IPS-18c (cell line): ENCODE measurements at regions not wholly inside any gene's neighbourhood (a gene's known extent, or its start where the extent isn't known, plus 50 kb on each side); places are given as distances from the start of the nearest gene placed in this dataset.

Source experiments
- H3K4me3 ChIP-seq: 2 replicates; pipeline ENCODE4 v1.7.0; 2013; ENCODE audit warnings: low read depth, mild to moderate bottlenecking, low read length, moderate library complexity; ENCODE audit not compliant: insufficient read depth
- H3K9me3 ChIP-seq: one replicate; pipeline ENCODE4 v1.6.1; 2013; ENCODE audit warnings: mild to moderate bottlenecking, low read length, moderate library complexity; ENCODE audit not compliant: control insufficient read depth, insufficient read depth

DNA sequence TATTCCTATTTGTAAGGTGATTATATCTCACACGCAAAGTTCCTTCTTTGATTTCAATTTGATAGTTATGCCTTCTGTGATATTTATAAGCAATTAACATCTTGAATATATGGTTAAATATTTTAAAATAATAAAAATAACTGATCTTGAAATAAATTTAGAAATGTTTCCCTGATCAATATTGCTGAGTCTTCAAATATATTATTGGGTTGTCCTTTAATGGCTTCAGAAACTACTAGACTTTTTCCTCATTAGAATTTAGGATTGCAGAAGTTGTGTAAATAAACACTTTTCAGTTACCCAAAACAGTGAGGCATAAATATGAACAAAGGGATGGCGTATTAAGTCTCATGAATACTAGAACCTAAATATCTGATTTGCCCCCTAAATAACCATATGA is 252.3 kb upstream of the PRR20A start:
- no peak overlapping the region for H3K4me3 ChIP-seq
- H3K9me3 ChIP-seq: no peaks in the 10 kb centered on the region

DNA sequence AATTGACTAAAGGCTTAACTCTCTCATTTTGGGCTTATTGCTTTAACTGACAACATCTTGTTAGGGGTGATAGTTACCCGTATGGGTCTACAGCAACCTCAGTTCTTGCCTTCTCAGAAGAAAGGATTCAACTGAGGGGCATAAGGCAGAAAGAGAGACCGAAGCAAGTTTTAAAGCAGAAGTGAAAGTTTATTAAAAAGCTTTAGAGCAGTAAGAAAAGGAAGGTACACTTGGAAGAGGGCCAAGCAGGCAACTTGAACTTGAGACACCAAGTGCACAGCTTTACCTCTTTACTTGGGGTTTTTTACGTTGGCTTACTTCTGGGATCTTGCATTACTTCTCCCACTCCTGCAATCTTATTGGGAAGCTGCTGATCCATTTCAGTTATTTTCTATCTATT is 246.9 kb upstream of the PRR20A start:
- Histone ChIP-seq H3K4me3 (no peak overlapping the region), H3K9me3 (no peaks in the 10 kb centered on the region)

DNA sequence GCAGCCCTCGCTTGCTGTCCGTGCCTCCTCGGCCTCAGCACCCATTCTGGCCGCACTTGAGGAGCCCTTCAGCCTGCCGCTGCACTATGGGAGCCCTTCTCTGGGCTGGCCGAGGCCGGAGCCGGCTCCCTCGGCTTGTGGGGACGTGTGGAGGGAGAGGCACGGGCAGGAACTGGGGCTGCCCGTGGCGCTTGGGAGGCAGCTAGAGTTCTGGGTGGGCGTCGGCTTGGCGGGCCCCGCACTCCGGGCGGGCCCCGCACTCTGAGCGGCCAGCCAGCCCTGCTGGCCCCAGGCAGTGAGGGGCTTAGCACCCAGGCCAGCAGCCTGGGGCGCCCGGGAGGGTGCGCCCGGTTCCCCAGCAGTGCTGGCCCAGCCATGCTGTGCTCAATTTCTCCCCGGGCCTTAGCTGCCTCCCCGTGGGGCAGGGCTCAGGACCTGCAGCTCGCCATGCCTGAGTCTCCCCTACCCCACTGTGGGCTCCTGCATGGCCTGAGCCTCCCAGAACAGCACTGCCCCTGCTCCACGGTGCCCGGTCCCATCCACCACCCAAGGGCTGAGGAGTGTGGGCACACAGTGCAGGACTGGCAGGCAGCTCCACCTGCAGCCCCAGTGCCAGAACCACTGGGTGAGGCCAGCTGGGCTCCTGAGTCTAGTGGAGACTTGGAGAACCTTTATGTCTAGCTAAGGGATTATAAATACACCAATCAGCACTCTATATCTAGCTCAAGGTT is 240.0 kb upstream of the PRR20A start:
- no peaks in the 10 kb centered on the region for H3K9me3 ChIP-seq
- H3K4me3 ChIP-seq: no peak overlapping the region

DNA sequence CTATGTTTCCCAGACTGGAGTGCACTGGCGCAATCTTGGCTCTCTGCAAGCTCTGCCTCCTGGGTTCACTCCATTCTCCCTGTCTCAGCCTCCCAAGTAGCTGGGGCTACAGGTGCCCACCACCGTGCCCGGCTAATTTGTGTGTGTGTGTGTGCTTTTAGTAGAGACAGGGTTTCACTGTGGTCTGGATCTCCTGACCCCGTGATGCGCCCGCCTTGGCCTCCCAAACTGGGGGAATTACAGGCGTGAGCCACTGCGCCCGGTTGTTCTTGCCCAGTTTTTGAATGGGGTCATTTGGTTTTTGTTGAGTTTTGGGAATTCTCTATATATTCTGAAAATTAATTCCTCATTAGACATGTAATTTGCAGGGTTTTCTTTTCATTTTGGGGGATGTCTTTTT is 238.4 kb upstream of the PRR20A start:
- Histone ChIP-seq H3K4me3 (no peak overlapping the region), H3K9me3 (no peaks in the 10 kb centered on the region)

DNA sequence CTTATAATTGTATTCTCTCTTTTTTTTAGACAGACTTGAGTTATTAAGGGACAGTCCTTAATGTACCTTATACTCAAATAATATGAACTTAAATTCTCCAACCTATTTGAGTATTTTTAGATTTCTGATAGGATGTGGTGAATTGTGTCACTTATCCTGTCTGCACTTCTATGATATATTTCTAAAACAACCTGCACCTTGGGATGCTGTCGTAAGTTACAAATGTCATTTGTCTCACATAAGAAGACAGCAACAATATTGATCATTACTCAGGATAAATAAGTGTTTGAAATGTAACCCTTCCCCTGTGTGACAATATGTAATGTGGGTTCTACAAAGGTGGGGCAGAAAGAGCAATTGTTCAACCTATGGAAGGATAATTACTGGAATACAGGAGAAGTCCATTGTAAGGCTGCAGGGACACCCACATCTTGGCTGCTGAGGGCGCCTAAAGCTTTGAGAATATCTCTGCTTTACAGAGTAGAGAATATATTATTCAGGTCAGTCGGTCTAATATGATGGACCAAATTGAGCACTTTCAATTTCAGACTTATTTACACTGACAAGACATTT is 236.9 kb upstream of the PRR20A start:
- Histone ChIP-seq H3K9me3 (no peaks in the 10 kb centered on the region), H3K4me3 (no peak overlapping the region)

DNA sequence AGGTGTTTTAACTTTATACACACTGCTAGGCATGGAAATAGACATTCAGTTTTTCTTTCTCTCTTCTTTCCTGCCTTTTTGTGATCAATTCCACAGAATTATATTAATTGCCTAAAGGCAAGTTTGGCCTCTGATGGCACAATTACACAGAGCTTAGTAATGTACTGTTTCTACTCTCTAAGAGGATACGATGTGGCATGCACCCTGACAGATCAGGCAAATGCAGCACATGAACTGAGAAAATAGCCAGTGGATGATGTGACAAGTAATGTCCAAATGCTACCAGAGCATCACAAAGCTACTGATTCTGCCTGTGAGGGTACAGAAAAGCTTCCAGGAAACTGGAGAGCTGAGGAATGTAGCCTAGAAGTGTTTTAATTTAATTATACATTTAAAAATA is 233.8 kb upstream of the PRR20A start:
- no peaks in the 10 kb centered on the region for H3K9me3 ChIP-seq
- no peak overlapping the region for H3K4me3 ChIP-seq

DNA sequence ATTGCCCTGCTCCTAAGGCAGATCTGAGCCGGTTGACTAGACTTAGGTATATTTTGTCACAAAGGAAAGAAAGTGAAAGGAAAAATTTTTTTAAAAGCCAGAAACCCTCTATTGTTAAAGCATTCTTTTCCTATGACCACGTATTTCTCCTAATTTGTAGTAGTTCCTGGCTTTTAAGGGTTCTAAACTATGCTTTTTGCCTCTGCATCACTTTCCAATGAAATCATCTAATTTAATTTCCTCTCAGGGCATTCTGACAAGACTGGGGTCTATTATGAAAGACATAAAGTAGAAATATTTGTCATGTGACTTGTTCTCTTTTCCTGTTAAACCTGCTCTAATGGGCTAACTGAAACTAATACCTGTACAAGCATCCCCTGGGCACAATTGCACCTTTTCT is 233.0 kb upstream of the PRR20A start:
- no peaks in the 10 kb centered on the region for H3K9me3 ChIP-seq
- H3K4me3 ChIP-seq: no peak overlapping the region

DNA sequence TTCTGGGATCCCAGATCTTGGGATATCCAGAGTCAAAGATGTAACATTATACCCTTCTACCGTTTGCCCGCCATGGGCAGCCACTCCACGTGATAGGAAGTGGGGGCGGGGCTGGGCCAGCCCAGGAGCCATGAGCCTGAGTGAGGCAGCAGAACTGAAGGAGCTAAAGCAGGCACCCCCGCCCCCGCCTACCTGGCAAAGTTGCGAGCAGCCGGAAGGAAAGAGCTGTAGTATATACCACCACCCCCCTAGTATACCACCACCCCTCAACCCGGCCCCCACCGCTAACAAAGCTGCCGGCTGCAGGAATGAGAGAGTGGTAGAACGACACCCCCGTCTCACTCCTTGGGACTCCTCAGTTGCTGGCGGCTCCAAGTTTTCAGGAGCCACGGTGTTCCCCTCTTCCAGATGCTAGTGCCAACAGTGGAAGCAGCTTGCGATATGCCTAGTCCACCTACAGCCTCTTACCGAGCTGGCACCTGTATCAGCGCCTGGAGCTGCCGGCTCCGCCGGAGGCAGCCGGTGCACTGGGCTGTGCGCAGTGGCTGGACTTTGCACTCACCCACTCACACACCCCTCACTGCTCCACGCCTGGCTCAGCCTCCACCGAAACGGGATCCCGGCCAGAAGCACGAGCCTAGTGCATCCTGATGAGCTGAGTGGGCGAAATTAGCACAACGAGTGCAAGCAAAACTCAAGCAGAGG is 230.7 kb upstream of the PRR20A start:
- Histone ChIP-seq H3K9me3 (no peaks in the 10 kb centered on the region), H3K4me3 (no peak overlapping the region)

DNA sequence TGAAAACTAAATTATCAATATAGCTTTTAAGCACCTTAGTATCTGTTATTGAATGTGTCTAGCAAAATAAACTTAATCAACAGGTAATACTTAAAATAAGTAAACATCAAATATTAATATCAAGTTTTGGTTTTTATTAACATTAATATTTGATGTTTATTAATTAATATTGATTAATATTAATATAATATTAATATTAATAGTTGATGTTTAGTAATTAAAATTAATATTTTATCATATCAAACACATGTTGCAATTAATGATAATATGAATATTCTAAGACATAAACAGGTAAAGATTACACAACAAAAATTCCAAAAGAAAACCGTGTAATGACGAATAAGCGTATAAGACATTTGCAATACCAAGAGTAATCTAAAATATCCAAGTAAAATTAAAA is 222.8 kb upstream of the PRR20A start:
- H3K4me3 ChIP-seq: no peak overlapping the region
- no peaks in the 10 kb centered on the region for H3K9me3 ChIP-seq

DNA sequence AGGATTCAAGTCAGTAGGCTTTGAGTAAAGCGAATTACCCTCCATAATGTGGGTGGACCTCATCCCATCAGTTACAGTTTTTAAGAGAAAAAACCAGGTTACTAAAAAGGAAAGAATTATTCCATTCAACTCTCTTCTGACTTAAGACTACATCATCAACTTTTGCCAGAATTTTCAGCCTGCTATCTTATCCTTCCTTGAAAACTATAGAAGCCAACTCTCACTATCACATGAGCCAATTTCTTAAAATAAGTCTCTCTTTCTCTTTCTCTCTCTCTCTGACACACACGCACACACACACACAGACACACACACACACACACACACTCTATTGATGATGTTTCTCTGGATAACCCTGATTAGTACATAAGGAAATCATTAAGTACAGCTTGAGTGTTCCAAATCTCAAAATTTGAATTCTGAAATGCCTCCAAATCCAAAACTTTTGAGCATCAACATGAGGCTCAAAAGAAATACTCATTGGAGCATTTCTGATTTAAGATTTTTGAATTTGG is 217.0 kb upstream of the PRR20A start:
- H3K9me3 ChIP-seq: no peaks in the 10 kb centered on the region
- H3K4me3 ChIP-seq: no peak overlapping the region

DNA sequence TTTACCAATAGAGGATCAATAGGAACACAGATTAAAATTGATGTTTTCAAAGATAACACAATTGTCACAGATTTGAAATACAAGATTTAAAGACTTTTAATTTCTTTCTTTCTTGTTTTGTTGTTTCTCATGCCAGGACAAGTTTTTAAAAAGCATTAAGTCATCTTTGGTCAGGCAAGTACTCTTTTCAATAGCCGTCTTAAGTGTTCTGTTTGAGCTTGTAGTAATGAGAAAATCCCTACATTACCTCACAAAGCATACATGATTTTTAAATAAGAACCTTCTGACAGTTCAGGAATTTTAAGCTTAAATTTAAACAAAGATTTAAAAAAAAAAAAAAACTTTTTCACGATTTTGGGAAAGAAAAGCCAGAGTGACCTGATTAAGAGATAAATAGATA is 216.3 kb upstream of the PRR20A start:
- Histone ChIP-seq H3K9me3 (no peaks in the 10 kb centered on the region), H3K4me3 (no peak overlapping the region)

DNA sequence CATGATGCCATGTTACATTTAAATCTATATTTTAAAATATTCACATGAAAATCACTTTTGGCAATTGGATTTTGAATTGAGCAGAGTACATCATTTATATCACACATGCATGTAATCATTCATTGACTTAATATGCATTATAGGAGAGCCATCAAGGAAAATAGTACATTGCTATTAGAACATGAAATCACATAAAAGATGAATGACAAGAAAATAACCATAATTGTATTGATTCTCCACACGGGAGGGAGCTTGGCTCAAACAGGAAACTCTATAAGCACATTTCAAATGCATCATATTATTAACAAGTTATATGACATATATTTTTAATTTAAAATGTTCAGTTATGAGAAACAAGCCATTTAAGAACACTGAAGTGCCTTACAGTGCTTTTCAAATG is 208.6 kb upstream of the PRR20A start:
- no peaks in the 10 kb centered on the region for H3K9me3 ChIP-seq
- H3K4me3 ChIP-seq: no peak overlapping the region

DNA sequence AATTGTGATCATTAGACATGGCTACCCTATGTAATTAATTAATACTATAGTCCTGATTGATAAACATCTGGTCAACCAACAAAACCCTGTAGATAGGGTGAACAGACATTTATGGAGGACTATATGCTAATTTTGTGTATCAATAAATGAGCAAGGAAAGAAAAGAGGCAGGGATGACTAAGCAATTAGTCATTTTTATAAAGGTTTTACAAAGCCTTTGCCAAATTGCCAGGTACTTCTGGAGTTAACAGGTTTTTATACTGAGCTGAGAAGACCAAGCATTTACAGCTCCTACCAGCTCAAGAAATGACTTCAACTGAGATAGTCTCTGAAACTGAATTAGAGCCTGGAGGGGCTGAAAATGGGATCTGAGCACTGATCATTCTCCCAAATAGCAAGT is 186.8 kb upstream of the PRR20A start:
- no peaks in the 10 kb centered on the region for H3K9me3 ChIP-seq
- no peak overlapping the region for H3K4me3 ChIP-seq

DNA sequence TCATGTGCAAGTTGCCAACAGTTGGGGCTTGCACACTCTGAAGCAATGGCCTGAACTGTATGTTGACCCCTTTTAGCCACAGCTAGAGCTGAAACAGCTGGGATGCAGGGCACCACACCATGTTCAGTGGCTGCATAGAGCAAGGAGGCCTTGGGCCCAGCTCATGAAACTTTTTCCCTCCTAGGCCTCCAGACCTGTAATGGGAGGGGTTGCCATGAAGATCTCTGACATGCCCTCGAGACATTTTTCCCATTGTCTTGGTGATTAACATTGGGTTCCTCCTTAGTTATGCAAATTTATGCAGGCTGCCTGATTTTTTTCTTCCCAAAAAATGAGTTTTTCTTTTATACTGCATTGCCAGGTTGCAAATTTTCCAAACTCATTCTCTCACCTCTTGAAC is 165.1 kb upstream of the PRR20A start:
- no peak overlapping the region for H3K4me3 ChIP-seq
- H3K9me3 ChIP-seq: peaks cover 2% of the 10 kb centered on the region

DNA sequence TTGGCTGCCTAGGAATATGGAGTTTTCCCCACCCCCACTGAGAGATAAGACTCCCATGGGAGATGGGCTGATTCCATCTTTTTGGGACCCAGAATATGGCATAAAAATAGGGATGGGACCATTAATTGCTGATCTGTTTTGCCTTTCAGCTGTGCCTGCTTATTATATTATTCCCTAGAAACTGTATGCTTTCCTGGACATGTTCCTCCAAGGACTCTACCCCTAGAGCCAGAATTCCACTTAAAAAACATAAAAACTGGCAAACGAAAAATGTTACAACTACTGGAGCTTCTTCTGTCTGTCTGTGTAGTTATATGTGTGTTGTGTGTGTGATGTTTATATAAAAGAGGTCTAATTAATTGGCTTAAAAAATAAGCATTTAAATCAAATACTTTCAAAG is 159.9 kb upstream of the PRR20A start:
- Histone ChIP-seq H3K9me3 (peaks cover 2% of the 10 kb centered on the region), H3K4me3 (no peak overlapping the region)

DNA sequence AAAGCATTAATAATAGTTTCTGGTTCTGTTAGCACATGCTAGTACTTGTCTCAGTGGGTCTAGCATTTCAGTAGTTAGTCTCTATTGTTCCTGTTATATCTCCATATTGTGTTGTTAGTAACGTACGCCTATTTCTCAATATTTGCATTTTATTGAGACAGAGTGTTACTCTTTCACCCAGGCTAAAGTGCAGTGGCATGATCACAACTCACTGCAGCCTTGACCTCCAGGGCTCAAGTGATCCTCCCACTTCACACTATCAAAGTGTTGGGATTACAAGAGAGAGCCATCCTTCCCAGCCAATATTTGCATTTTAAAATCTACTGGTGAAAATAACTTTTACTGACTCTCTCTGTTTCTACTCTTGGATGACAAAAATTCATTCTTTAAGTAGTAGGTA is 154.6 kb upstream of the PRR20A start:
- no peak overlapping the region for H3K4me3 ChIP-seq
- H3K9me3 ChIP-seq: no peaks in the 10 kb centered on the region

DNA sequence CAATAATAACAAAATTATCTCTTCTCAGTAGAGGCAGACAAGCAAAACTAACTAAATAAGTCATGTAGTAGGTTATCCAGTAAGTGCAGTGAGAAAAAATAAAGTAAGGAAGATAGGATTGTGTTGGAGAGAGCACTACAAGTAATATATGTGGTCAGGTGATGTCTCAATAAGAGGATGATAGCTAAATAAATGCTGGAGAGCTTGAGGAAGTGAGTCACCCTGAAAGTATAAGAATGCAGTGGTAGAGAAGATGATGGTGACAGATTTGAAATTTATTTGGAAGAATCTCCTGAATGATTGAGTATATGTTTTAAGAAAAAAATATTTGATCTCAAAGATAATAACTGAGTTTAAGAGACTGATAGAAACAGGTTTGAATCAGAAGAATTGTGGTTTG is 152.2 kb upstream of the PRR20A start:
- no peaks in the 10 kb centered on the region for H3K9me3 ChIP-seq
- no peak overlapping the region for H3K4me3 ChIP-seq

DNA sequence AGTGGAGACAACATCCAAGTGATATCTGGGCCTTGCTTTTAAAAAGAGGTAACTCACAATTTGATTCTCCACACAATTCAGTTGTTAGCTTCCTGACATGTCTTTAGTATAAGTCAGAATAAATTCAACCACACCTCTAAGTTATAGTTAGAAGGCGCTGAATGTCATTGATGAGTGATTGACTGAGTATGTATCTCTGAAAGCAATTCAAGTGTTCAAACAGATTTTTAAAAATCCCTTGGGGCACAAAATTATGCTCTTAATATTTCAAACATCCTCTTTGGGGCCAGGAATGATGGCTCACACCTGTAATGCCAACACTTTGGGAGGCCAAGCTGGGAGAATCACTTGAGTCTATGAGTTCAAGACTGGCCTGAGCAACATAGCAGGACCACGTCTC is 137.0 kb upstream of the PRR20A start:
- no peaks in the 10 kb centered on the region for H3K9me3 ChIP-seq
- H3K4me3 ChIP-seq: no peak overlapping the region
